ENCODE measurements at regions not wholly inside any gene's neighbourhood (a gene's known extent, or its start where the extent isn't known, plus 50 kb on each side); places are given as distances from the start of the nearest gene placed in this dataset.

GRCh38 chr21:16570171-16570570 lies 840.4 kb downstream of the USP25 start:
- CTCF ChIA-PET = no interaction called here
- Histone ChIP-seq H3K27ac (ENCODE audit: low read depth, low read length, poor library complexity, severe bottlenecking) (no peak overlapping the region), H3K27me3 (replicated peaks; ENCODE audit: insufficient read depth, low read depth, low read length, poor library complexity) (no peaks in the 10 kb centered on the region), H3K36me3 (ENCODE audit: insufficient read depth, low read length, poor library complexity, severe bottlenecking) (no peaks in the 10 kb centered on the region), H3K9me3 (ENCODE audit: low read depth, low read length, poor library complexity, severe bottlenecking) (no peaks in the 10 kb centered on the region), H3K4me1 (ENCODE audit: insufficient read depth, low read length, poor library complexity, severe bottlenecking) (no peaks in the 10 kb centered on the region), H3K4me3 (ENCODE audit: low read depth, low read length, poor library complexity, severe bottlenecking) (no peak overlapping the region)
- TF ChIP-seq CTCF (conservative IDR thresholded peaks at IDR 0.05; ENCODE audit: low read depth, low read length) = no peak
- TF ChIP-seq EZH2 (IDR thresholded peaks at IDR 0.05; ENCODE audit: borderline replicate concordance, low read depth, low read length, poor library complexity, severe bottlenecking) = no peak
- no TSS peak for BruUV-seq (replicated peaks)
- intact Hi-C loops (cut with micrococcal nuclease; ENCODE audit: unreplicated experiment) = no loop called here
- no peak for DNase-seq (ENCODE audit: low spot score)
- POLR2A ChIA-PET (ENCODE audit: low non-redundant PET) = no interaction called here

GRCh38 chr21:16570856-16571255 lies 841.1 kb downstream of the USP25 start:
- no peak overlapping the region for H3K27ac ChIP-seq (ENCODE audit: low read depth, low read length, poor library complexity, severe bottlenecking)
- BruUV-seq (replicated peaks) = no TSS peak
- ChIA-PET POLR2A (ENCODE audit: low non-redundant PET) (no interaction called here), CTCF (no interaction called here)
- H3K4me3 ChIP-seq (ENCODE audit: low read depth, low read length, poor library complexity, severe bottlenecking) = no peak overlapping the region
- H3K9me3 ChIP-seq (ENCODE audit: low read depth, low read length, poor library complexity, severe bottlenecking) = no peaks in the 10 kb centered on the region
- no peaks in the 10 kb centered on the region for H3K36me3 ChIP-seq (ENCODE audit: insufficient read depth, low read length, poor library complexity, severe bottlenecking)
- no peaks in the 10 kb centered on the region for H3K4me1 ChIP-seq (ENCODE audit: insufficient read depth, low read length, poor library complexity, severe bottlenecking)
- intact Hi-C loops (cut with micrococcal nuclease; ENCODE audit: unreplicated experiment) = no loop called here
- TF ChIP-seq EZH2 (IDR thresholded peaks at IDR 0.05; ENCODE audit: borderline replicate concordance, low read depth, low read length, poor library complexity, severe bottlenecking) (no peak), CTCF (conservative IDR thresholded peaks at IDR 0.05; ENCODE audit: low read depth, low read length) (no peak)
- no peak for DNase-seq (ENCODE audit: low spot score)
- no peaks in the 10 kb centered on the region for H3K27me3 ChIP-seq (replicated peaks; ENCODE audit: insufficient read depth, low read depth, low read length, poor library complexity)

GRCh38 chr21:16571594-16571993 lies 841.8 kb downstream of the USP25 start:
- ChIA-PET POLR2A (ENCODE audit: low non-redundant PET) (no interaction called here), CTCF (no interaction called here)
- no peak overlapping the region for H3K27ac ChIP-seq (ENCODE audit: low read depth, low read length, poor library complexity, severe bottlenecking)

More at GRCh38 chr21:16571594-16571993, 841.8 kb downstream of the USP25 start:
- intact Hi-C loops (cut with micrococcal nuclease; ENCODE audit: unreplicated experiment) = no loop called here
- no peak overlapping the region for H3K4me3 ChIP-seq (ENCODE audit: low read depth, low read length, poor library complexity, severe bottlenecking)
- no TSS peak for BruUV-seq (replicated peaks)
- H3K9me3 ChIP-seq (ENCODE audit: low read depth, low read length, poor library complexity, severe bottlenecking) = no peaks in the 10 kb centered on the region
- H3K4me1 ChIP-seq (ENCODE audit: insufficient read depth, low read length, poor library complexity, severe bottlenecking) = no peaks in the 10 kb centered on the region
- DNase-seq (ENCODE audit: low spot score) = no peak
- no peak for TF ChIP-seq CTCF (conservative IDR thresholded peaks at IDR 0.05; ENCODE audit: low read depth, low read length)
- no peak for TF ChIP-seq EZH2 (IDR thresholded peaks at IDR 0.05; ENCODE audit: borderline replicate concordance, low read depth, low read length, poor library complexity, severe bottlenecking)
- no peaks in the 10 kb centered on the region for H3K27me3 ChIP-seq (replicated peaks; ENCODE audit: insufficient read depth, low read depth, low read length, poor library complexity)
- no peaks in the 10 kb centered on the region for H3K36me3 ChIP-seq (ENCODE audit: insufficient read depth, low read length, poor library complexity, severe bottlenecking)

All from A673 (cell line).